K562 (cell line): ENCODE measurements at regions not wholly inside any gene's neighbourhood (a gene's known extent, or its start where the extent isn't known, plus 50 kb on each side); places are given as distances from the start of the nearest gene placed in this dataset.

Experiments used
- ATAC-seq: fragments of 200-7000 bp; cut with Tn5 transposase; 3 replicates; pipeline ENCODE4 v1.9.1; 2020; ENCODE audit warnings: moderate library complexity
- BruUV-seq: library from RNA; stranded (reverse); fragments of 400-500 nt; replicated peaks from 2 replicates; lab custom pipeline; 2021; lab: Mats Ljungman, UMichigan
- CTCF ChIA-PET: fragments of 300-600 bp; formaldehyde crosslinking; extraction: SDS; loops from one replicate; lab custom pipeline; 2021; ENCODE audit warnings: low intra/inter-chr PET ratio; lab: Yijun Ruan, JAX
- POLR2A ChIA-PET: fragments of 300-600, 350-650 bp; sonication (Branson Sonifier 250); formaldehyde crosslinking; extraction: SDS; loops from one replicate; lab custom pipeline; 2021; ENCODE audit warnings: antibody characterized with exemption, inconsistent platforms; lab: Yijun Ruan, JAX
- DNase-seq, 4 experiments: peaks; one replicate each; pipeline versions ENCODE4 v3.0.0 to v3.0.0-alpha.2; 2011 to 2018; ENCODE audit warnings: low spot score in 3 of 4, mixed read lengths in 3 of 4; ENCODE audit errors: extremely low read depth in 1 of 4
- FAIRE-seq: peaks from 2 replicates; lab custom pipeline; 2011; peaks lifted over from hg19 to GRCh38; lab: Jason Lieb, UNC
- H2AFZ ChIP-seq: 2 replicates; pipeline ENCODE4 v1.6.0; 2011; ENCODE audit warnings: low read depth, low read length, control low read depth, inconsistent platforms
- H3K27ac ChIP-seq: fragments of 200-600 bp; 3 replicates; pipeline ENCODE4 v1.8.0; 2011; ENCODE audit warnings: low read depth, mild to moderate bottlenecking, control low read depth, inconsistent platforms, low read length, moderate library complexity, mixed read lengths; ENCODE audit errors: extremely low read depth
- H3K27me3 ChIP-seq, 2 experiments: fragments of 300-600 bp in 1 of 2; 2 replicates in 1 of 2; 3 replicates in 1 of 2; pipeline versions ENCODE4 v1.6.0 to v1.8.0; 2011; ENCODE audit warnings: inconsistent platforms in 2 of 2, low read length in 2 of 2, mild to moderate bottlenecking in 1 of 2, mixed read lengths in 1 of 2, moderate library complexity in 1 of 2; ENCODE audit not compliant: control insufficient read depth in 2 of 2, insufficient read depth in 2 of 2
- H3K36me3 ChIP-seq: fragments of 300-600 bp; 3 replicates; pipeline ENCODE4 v1.8.0; 2011; ENCODE audit warnings: mild to moderate bottlenecking, low read length, inconsistent platforms; ENCODE audit not compliant: control insufficient read depth, insufficient read depth
- H3K4me1 ChIP-seq, 2 experiments: fragments of 200-600 bp in 1 of 2; replicated peaks in 1 of 2; 2 replicates in 1 of 2; 3 replicates in 1 of 2; pipeline versions ENCODE4 v1.5.1 to v1.8.0; 2011; ENCODE audit warnings: inconsistent platforms in 2 of 2, low read length in 2 of 2, mild to moderate bottlenecking in 1 of 2, mixed read lengths in 1 of 2, moderate library complexity in 1 of 2; ENCODE audit not compliant: control insufficient read depth in 2 of 2, insufficient read depth in 2 of 2
- H3K4me2 ChIP-seq: 2 replicates; pipeline ENCODE4 v1.6.1; 2011; ENCODE audit warnings: low read length, control low read depth, inconsistent platforms, mixed read lengths; ENCODE audit not compliant: insufficient read depth
- H3K4me3 ChIP-seq: fragments of 200-600 bp; sonication (generic), shearing (Covaris generic); 2 replicates; pipeline ENCODE4 v1.5.1; 2016; ENCODE audit warnings: control low read depth, inconsistent platforms
- H3K79me2 ChIP-seq: fragments of 200-600 bp; 3 replicates; pipeline ENCODE4 v1.8.0; 2011; ENCODE audit warnings: low read length, inconsistent platforms; ENCODE audit not compliant: control insufficient read depth, insufficient read depth
- H3K9ac ChIP-seq, 2 experiments: 2 replicates each; pipeline versions ENCODE4 v1.6.0 to v1.6.1; 2011; ENCODE audit warnings: low read depth in 2 of 2, low read length in 2 of 2, control low read depth in 1 of 2, inconsistent platforms in 1 of 2, mild to moderate bottlenecking in 1 of 2, mixed read lengths in 1 of 2; ENCODE audit not compliant: insufficient read depth in 1 of 2
- H3K9me1 ChIP-seq: one replicate; pipeline ENCODE4 v1.6.0; 2011; ENCODE audit warnings: inconsistent platforms, mild to moderate bottlenecking, low read length, moderate library complexity; ENCODE audit not compliant: control insufficient read depth, insufficient read depth
- H3K9me3 ChIP-seq: replicated peaks from 2 replicates; pipeline ENCODE4 v1.5.1; 2011; ENCODE audit warnings: low read depth, low read length, inconsistent platforms; ENCODE audit not compliant: control insufficient read depth, insufficient read depth
- H4K20me1 ChIP-seq: replicated peaks from 2 replicates; pipeline ENCODE4 v1.6.1; 2011; ENCODE audit warnings: low read length, inconsistent platforms, mixed read lengths; ENCODE audit not compliant: control insufficient read depth, insufficient read depth
- BRF1 ChIP-seq: IDR thresholded peaks from 3 replicates; pipeline ENCODE4 v1.6.1; 2011; ENCODE audit warnings: borderline replicate concordance, mild to moderate bottlenecking; ENCODE audit not compliant: insufficient read length; ENCODE audit errors: extremely low read depth
- DEAF1 ChIP-seq: fragments of 450-650 bp; formaldehyde crosslinking; IDR thresholded peaks from 2 replicates; pipeline ENCODE4 v1.4.0; 2020; ENCODE audit warnings: mild to moderate bottlenecking, moderate library complexity
- ESRRB ChIP-seq: fragments of 250-450 bp; sonication (Bioruptor Pico); IDR thresholded peaks from 2 replicates; pipeline ENCODE4 v1.5.0; 2020; ENCODE audit warnings: mild to moderate bottlenecking, moderate library complexity, borderline replicate concordance
- FOXM1 ChIP-seq, 2 experiments: fragments of 450-650 bp in 1 of 2; sonication (generic) in 1 of 2; formaldehyde crosslinking in 1 of 2; IDR thresholded peaks; 2 replicates each; pipeline versions ENCODE4 v1.6.1 to v1.9.0; 2017 to 2022; ENCODE audit warnings: low read depth in 2 of 2, mild to moderate bottlenecking in 2 of 2, missing genetic modification reagents in 1 of 2, moderate library complexity in 1 of 2
- JUNB ChIP-seq: fragments of 450-650 bp; formaldehyde crosslinking; conservative IDR thresholded peaks from 2 replicates; pipeline ENCODE4 v1.4.0; 2020; ENCODE audit warnings: mild to moderate bottlenecking
- KAT2B ChIP-seq: IDR thresholded peaks from one replicate; pipeline ENCODE4 v1.6.1; 2012; ENCODE audit warnings: low read depth, mild to moderate bottlenecking, control low read depth, inconsistent platforms, low read length, moderate library complexity
- LCOR ChIP-seq: sonication (generic); formaldehyde crosslinking; IDR thresholded peaks from 2 replicates; pipeline ENCODE4 v1.8.0; 2022; ENCODE audit warnings: mild to moderate bottlenecking, missing genetic modification reagents
- SNIP1 ChIP-seq: fragments of 450-650 bp; IDR thresholded peaks from 2 replicates; pipeline ENCODE4 v1.7.1; 2017; ENCODE audit warnings: low read depth, mild to moderate bottlenecking
- ZBED1 ChIP-seq: IDR thresholded peaks from 2 replicates; pipeline ENCODE4 v1.6.1; 2014
- ZFP36 ChIP-seq: fragments of 150-350 bp; IDR thresholded peaks from 2 replicates; pipeline ENCODE4 v1.6.1; 2018; ENCODE audit warnings: low read length, low read depth; ENCODE audit not compliant: partially characterized antibody
- ZNF717 ChIP-seq: fragments of 250-450 bp; sonication (Bioruptor Pico); IDR thresholded peaks from 2 replicates; pipeline ENCODE4 v1.5.0; 2021
- WGBS: fragments of 100-300 bp; shearing (Covaris generic); methylation state at CpG from one replicate; pipeline ENCODE4 v1.1.6; 2016; ENCODE audit warnings: low coverage, mixed read lengths; ENCODE audit not compliant: insufficient coverage; ENCODE audit errors: missing lambda C conversion rate; 5-methylcytosine and 5-hydroxymethylcytosine counted together
- in situ Hi-C: fragments of 300-500 bp; cut with MboI; formaldehyde crosslinking; loops from 4 replicates; pipeline ENCODE4 v1.15.0; 2018; ENCODE audit warnings: inconsistent platforms, mixed read lengths
- intact Hi-C: fragments of 100-400 bp; cut with micrococcal nuclease; formaldehyde crosslinking; loops from 2 replicates; pipeline ENCODE4 v1.14.2; 2022

- WGBS, result 0% methylated on average over 1 of the region's 1 CpG
- CTCF ChIA-PET, result no interaction called here
- Histone ChIP-seq H3K4me1 (no peaks in the 10 kb centered on the region), H4K20me1 (no peaks in the 10 kb centered on the region), H3K4me2 (no peak overlapping the region), H3K27me3 (no peaks in the 10 kb centered on the region), H3K9me3 (no peaks in the 10 kb centered on the region), H3K9me1 (no peaks in the 10 kb centered on the region)
- DNase-seq (no peak), ATAC-seq (no peak)
- POLR2A ChIA-PET, result no interaction called here
- in situ Hi-C loops, result no loop called here
- intact Hi-C loops, result no loop called here
- no TSS peak for BruUV-seq
- no peak for TF ChIP-seq LCOR (CRISPR knock-in tag)
- TF ChIP-seq ZFP36, result no peak
- TF ChIP-seq ZNF717 (CRISPR knock-in tag), result no peak
- no peak for TF ChIP-seq ZBED1
- no peak for TF ChIP-seq ESRRB (CRISPR knock-in tag)
- no peak for TF ChIP-seq BRF1
- no peak for TF ChIP-seq DEAF1 (CRISPR knock-in tag)
- TF ChIP-seq SNIP1, result no peak
- no peak for TF ChIP-seq JUNB
- no peak for TF ChIP-seq FOXM1 (IDR thresholded peaks at IDR 0.05; ENCODE audit: low read depth)
- no peak for TF ChIP-seq FOXM1 (CRISPR knock-in tag; IDR thresholded peaks at IDR 0.05; ENCODE audit: low read depth)
- TF ChIP-seq KAT2B, result no peak
- TF ChIP-seq, all 486 proteins: peak for 0
- FAIRE-seq, result no peak
- no peaks in the 10 kb centered on the region for H3K79me2 ChIP-seq
- H3K36me3 ChIP-seq, result no peaks in the 10 kb centered on the region
- H3K9ac ChIP-seq, result no peak overlapping the region
- H3K27ac ChIP-seq, result no peak overlapping the region
- H2AFZ ChIP-seq, result no peak overlapping the region
- no peak overlapping the region for H3K4me3 ChIP-seq
Observed at GRCh38 chr16:64731891-64732290, 390.0 kb downstream of the CDH11 start.
